HT1080 (cell line): ENCODE measurements at regions not wholly inside any gene's neighbourhood (a gene's known extent, or its start where the extent isn't known, plus 50 kb on each side); places are given as distances from the start of the nearest gene placed in this dataset.

Experiments used
- DNase-seq: peaks from one replicate; pipeline ENCODE4 v3.0.0-alpha.2; 2015; ENCODE audit warnings: low read depth

- DNase-seq, result no peak
Observed at GRCh38 chr9:82209797-82210470, 221.4 kb downstream of the SPATA31D1 start.

GRCh38 chr9:82212885-82213284 is 224.3 kb downstream of the SPATA31D1 start:
- no peak for DNase-seq

- no peak for DNase-seq
Observed at GRCh38 chr9:82216435-82216834, 227.9 kb downstream of the SPATA31D1 start.

- no peak for DNase-seq
Observed at GRCh38 chr9:82223442-82223841, 234.9 kb downstream of the SPATA31D1 start.

GRCh38 chr9:82231411-82231810 is 242.8 kb downstream of the SPATA31D1 start:
- no peak for DNase-seq

GRCh38 chr9:82234160-82234943 is 245.8 kb downstream of the SPATA31D1 start:
- no peak for DNase-seq

- DNase-seq, result no peak
Observed at GRCh38 chr9:82242285-82242963, 253.9 kb downstream of the SPATA31D1 start.

- DNase-seq, result peak; percentile 73
Observed at GRCh38 chr9:82247318-82247717, 258.7 kb downstream of the SPATA31D1 start.

- DNase-seq, result no peak
Observed at GRCh38 chr9:82252116-82252515, 263.5 kb downstream of the SPATA31D1 start.

- no peak for DNase-seq
Observed at GRCh38 chr9:82254646-82255367, 266.2 kb downstream of the SPATA31D1 start.

- DNase-seq, result no peak
Observed at GRCh38 chr9:82255481-82256176, 267.1 kb downstream of the SPATA31D1 start.

GRCh38 chr9:82260691-82261090 is 272.1 kb downstream of the SPATA31D1 start:
- no peak for DNase-seq

- no peak for DNase-seq
Observed at GRCh38 chr9:82263619-82264018, 275.0 kb downstream of the SPATA31D1 start.

GRCh38 chr9:82271106-82271561 is 282.6 kb downstream of the SPATA31D1 start:
- DNase-seq, result peak; percentile 47

- DNase-seq, result peak; percentile 62
Observed at GRCh38 chr9:82273121-82273520, 284.5 kb downstream of the SPATA31D1 start.

GRCh38 chr9:82275258-82275927 is 286.8 kb downstream of the SPATA31D1 start:
- DNase-seq, result no peak

GRCh38 chr9:82281066-82281465 is 292.5 kb downstream of the SPATA31D1 start:
- DNase-seq, result no peak

GRCh38 chr9:82284758-82285157 is 296.2 kb downstream of the SPATA31D1 start:
- no peak for DNase-seq

- DNase-seq, result no peak
Observed at GRCh38 chr9:82295181-82295580, 306.6 kb downstream of the SPATA31D1 start.

- no peak for DNase-seq
Observed at GRCh38 chr9:82299870-82300269, 311.3 kb downstream of the SPATA31D1 start.
